ENCODE measurements at regions not wholly inside any gene's neighbourhood (a gene's known extent, or its start where the extent isn't known, plus 50 kb on each side); places are given as distances from the start of the nearest gene placed in this dataset.

DNA sequence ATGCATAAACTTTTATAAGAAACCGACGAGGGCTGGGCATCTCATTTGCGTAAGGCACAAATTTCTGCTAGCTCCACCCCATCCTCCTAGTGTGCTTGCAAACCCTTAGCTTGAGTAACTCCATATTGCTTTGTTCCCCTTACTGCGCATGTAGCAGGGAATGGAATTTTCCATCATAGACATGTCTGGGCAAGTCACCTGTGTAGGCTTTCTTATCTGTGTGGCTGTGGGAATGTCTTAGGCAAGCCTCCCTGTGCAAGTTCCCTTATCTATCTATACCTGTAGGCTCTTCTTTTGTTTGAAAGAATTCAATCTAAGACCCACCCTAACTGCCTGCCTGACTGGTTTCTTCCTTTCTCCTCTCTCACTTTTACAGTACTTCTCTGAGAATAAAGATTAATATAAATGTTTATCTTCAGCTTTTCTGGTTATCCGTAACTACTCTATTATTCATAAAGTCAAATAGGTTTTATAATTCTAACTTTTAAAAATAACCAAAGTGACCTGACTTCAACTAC, 217.6 kb upstream of the FIGN start:
- TF ChIP-seq, protein P1, sequence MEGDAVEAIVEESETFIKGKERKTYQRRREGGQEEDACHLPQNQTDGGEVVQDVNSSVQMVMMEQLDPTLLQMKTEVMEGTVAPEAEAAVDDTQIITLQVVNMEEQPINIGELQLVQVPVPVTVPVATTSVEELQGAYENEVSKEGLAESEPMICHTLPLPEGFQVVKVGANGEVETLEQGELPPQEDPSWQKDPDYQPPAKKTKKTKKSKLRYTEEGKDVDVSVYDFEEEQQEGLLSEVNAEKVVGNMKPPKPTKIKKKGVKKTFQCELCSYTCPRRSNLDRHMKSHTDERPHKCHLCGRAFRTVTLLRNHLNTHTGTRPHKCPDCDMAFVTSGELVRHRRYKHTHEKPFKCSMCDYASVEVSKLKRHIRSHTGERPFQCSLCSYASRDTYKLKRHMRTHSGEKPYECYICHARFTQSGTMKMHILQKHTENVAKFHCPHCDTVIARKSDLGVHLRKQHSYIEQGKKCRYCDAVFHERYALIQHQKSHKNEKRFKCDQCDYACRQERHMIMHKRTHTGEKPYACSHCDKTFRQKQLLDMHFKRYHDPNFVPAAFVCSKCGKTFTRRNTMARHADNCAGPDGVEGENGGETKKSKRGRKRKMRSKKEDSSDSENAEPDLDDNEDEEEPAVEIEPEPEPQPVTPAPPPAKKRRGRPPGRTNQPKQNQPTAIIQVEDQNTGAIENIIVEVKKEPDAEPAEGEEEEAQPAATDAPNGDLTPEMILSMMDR (IDR thresholded peaks at IDR 0.05 in 2 of 3, conservative IDR thresholded peaks at IDR 0.05 in 1 of 3; ENCODE audit: borderline replicate concordance in 1 of 3, insufficient read depth in 1 of 3, low read depth in 2 of 3, low read length in 2 of 3) = no peak
- TF ChIP-seq EZH2phosphoT487 (IDR thresholded peaks at IDR 0.05; ENCODE audit: borderline replicate concordance) (no peak), EZH2 (IDR thresholded peaks at IDR 0.05) (no peak), CEBPB (IDR thresholded peaks at IDR 0.05; ENCODE audit: low read depth) (no peak), ZFX (IDR thresholded peaks at IDR 0.05) (no peak), POLR2AphosphoS5 (IDR thresholded peaks at IDR 0.05; ENCODE audit: low read depth, low read length) (no peak), CBX3 (IDR thresholded peaks at IDR 0.05; ENCODE audit: low read depth) (no peak), YY1 (IDR thresholded peaks at IDR 0.05; ENCODE audit: extremely low read depth, insufficient replicate concordance, low read depth, low read length) (no peak), JUND (IDR thresholded peaks at IDR 0.05) (no peak), ZNF274 (IDR thresholded peaks at IDR 0.05; ENCODE audit: low read depth, low read length) (no peak)
